Fibroblast of pulmonary artery (primary cell): ENCODE measurements at regions not wholly inside any gene's neighbourhood (a gene's known extent, or its start where the extent isn't known, plus 50 kb on each side); places are given as distances from the start of the nearest gene placed in this dataset.

Source experiments
- DNase-seq: peaks from one replicate; pipeline ENCODE4 v3.0.0-alpha.2; 2010; ENCODE audit warnings: low read depth
- H3K4me3 ChIP-seq: replicated peaks from 2 replicates; pipeline ENCODE4 v1.5.1; 2011; ENCODE audit warnings: low read depth, mild to moderate bottlenecking, control low read depth, low read length, moderate library complexity
- CTCF ChIP-seq: IDR thresholded peaks from 2 replicates; pipeline ENCODE4 v1.5.1; 2011; ENCODE audit warnings: mild to moderate bottlenecking, control low read depth, low read length, inconsistent platforms; ENCODE audit errors: missing control alignments

GRCh38 chr2:12534646-12535263 lies 182.0 kb upstream of the TRIB2 start:
- peak; percentile 87 for DNase-seq
- no peak for TF ChIP-seq CTCF
- no peak overlapping the region for H3K4me3 ChIP-seq

GRCh38 chr2:12536976-12537375 lies 179.8 kb upstream of the TRIB2 start:
- DNase-seq: no peak
- TF ChIP-seq CTCF: no peak
- no peak overlapping the region for H3K4me3 ChIP-seq

GRCh38 chr2:12538138-12538694 lies 178.5 kb upstream of the TRIB2 start:
- TF ChIP-seq CTCF: no peak
- no peak for DNase-seq
- no peak overlapping the region for H3K4me3 ChIP-seq

- TF ChIP-seq CTCF: no peak
- H3K4me3 ChIP-seq: no peak overlapping the region
- no peak for DNase-seq
Measured at GRCh38 chr2:12539336-12539735, 177.4 kb upstream of the TRIB2 start.

- TF ChIP-seq CTCF: no peak
- no peak for DNase-seq
- no peak overlapping the region for H3K4me3 ChIP-seq
Measured at GRCh38 chr2:12539776-12540562, 176.8 kb upstream of the TRIB2 start.

GRCh38 chr2:12543076-12543977 lies 173.4 kb upstream of the TRIB2 start:
- no peak overlapping the region for H3K4me3 ChIP-seq
- DNase-seq: no peak
- no peak for TF ChIP-seq CTCF
